DND-41 (cell line): ENCODE measurements at regions not wholly inside any gene's neighbourhood (a gene's known extent, or its start where the extent isn't known, plus 50 kb on each side); places are given as distances from the start of the nearest gene placed in this dataset.
"Not testable (repeated sequence)": the region's sequence is repeated elsewhere in the genome, so short reads cannot be mapped to it uniquely, and the experiment has no call there.

ENCODE experiments used
- CTCF ChIP-seq: IDR thresholded peaks from 2 replicates; pipeline ENCODE4 v1.5.1; 2012; ENCODE audit warnings: borderline replicate concordance, low read length, moderate library complexity, mild to moderate bottlenecking; ENCODE audit not compliant: poor library complexity, severe bottlenecking; ENCODE audit errors: extremely low read depth
- EZH2 ChIP-seq: IDR thresholded peaks from 3 replicates; pipeline ENCODE4 v1.6.1; 2012; ENCODE audit warnings: borderline replicate concordance, low read depth, mild to moderate bottlenecking, moderate library complexity, low read length, inconsistent platforms; ENCODE audit not compliant: severe bottlenecking

GRCh38 chr9:102337471-102337870 is 599.0 kb upstream of the GRIN3A start:
- TF ChIP-seq CTCF, EZH2: not testable (repeated sequence)
